HEK293T (cell line): ENCODE measurements at regions not wholly inside any gene's neighbourhood (a gene's known extent, or its start where the extent isn't known, plus 50 kb on each side); places are given as distances from the start of the nearest gene placed in this dataset.

ENCODE experiments used
- ARNT ChIP-seq: fragments of 450-650 bp; IDR thresholded peaks from 2 replicates; pipeline ENCODE4 v1.6.1; 2017; ENCODE audit warnings: mild to moderate bottlenecking
- BHLHE40 ChIP-seq: fragments of 450-650 bp; IDR thresholded peaks from 2 replicates; pipeline ENCODE4 v1.6.1; 2016; ENCODE audit warnings: mild to moderate bottlenecking, moderate library complexity, borderline replicate concordance
- CTBP1 ChIP-seq: fragments of 450-650 bp; IDR thresholded peaks from 2 replicates; pipeline ENCODE4 v1.6.1; 2016; ENCODE audit warnings: borderline replicate concordance
- ELF4 ChIP-seq: fragments of 450-650 bp; IDR thresholded peaks from 2 replicates; pipeline ENCODE4 v1.6.1; 2017; ENCODE audit warnings: antibody characterized with exemption
- FOXK2 ChIP-seq: fragments of 450-650 bp; IDR thresholded peaks from 2 replicates; pipeline ENCODE4 v1.6.1; 2016; ENCODE audit warnings: mild to moderate bottlenecking
- FOXM1 ChIP-seq: fragments of 450-650 bp; IDR thresholded peaks from 2 replicates; pipeline ENCODE4 v1.6.1; 2017; ENCODE audit warnings: mild to moderate bottlenecking, borderline replicate concordance
- L3MBTL2 ChIP-seq: fragments of 450-650 bp; conservative IDR thresholded peaks from 2 replicates; pipeline ENCODE4 v1.6.1; 2016; ENCODE audit warnings: mild to moderate bottlenecking
- LEF1 ChIP-seq: fragments of 450-650 bp; IDR thresholded peaks from 2 replicates; pipeline ENCODE4 v1.6.1; 2017; ENCODE audit warnings: mild to moderate bottlenecking, borderline replicate concordance
- NFRKB ChIP-seq: fragments of 450-650 bp; IDR thresholded peaks from 2 replicates; pipeline ENCODE4 v1.6.1; 2016; ENCODE audit warnings: mild to moderate bottlenecking, moderate library complexity
- SP1 ChIP-seq: fragments of 450-650 bp; IDR thresholded peaks from 2 replicates; pipeline ENCODE4 v1.6.1; 2017
- SUZ12 ChIP-seq: fragments of 450-650 bp; IDR thresholded peaks from 2 replicates; pipeline ENCODE4 v1.6.1; 2016; ENCODE audit warnings: mild to moderate bottlenecking
- TARDBP ChIP-seq: fragments of 450-650 bp; IDR thresholded peaks from 2 replicates; pipeline ENCODE4 v1.6.1; 2016
- ZNF384 ChIP-seq: fragments of 450-650 bp; IDR thresholded peaks from 2 replicates; pipeline ENCODE4 v1.6.1; 2016
- TF ChIP-seq, protein P1 (sequence below): fragments of 450-650 bp; IDR thresholded peaks from 2 replicates; pipeline ENCODE4 v1.6.1; 2016

DNA sequence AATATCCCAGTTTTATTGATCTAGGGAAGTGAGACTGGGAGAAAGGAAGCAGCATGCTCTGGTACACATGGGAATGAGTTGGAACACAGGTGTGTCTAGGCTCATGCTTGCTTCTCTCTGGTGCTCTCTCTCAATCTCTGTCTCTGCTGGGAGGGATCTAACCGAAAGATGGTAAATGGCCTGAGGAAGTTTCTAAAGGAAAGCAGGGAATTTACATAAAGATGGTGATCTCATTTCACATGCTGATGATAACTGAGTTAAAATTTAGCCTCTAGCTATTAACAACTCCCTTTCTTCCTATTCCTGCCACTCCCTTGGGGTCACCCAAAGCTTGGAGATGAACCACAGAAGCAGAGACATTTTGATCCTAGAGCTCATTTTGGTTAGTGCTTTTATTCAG, 436.2 kb downstream of the SH3GL2 start:
- TF ChIP-seq ELF4 (no peak), SUZ12 (no peak), SP1 (no peak), TARDBP (no peak), LEF1 (no peak), L3MBTL2 (no peak), FOXM1 (no peak), NFRKB (no peak), BHLHE40 (no peak), ARNT (no peak), ZNF384 (no peak), CTBP1 (no peak), FOXK2 (no peak)
- TF ChIP-seq, protein P1, sequence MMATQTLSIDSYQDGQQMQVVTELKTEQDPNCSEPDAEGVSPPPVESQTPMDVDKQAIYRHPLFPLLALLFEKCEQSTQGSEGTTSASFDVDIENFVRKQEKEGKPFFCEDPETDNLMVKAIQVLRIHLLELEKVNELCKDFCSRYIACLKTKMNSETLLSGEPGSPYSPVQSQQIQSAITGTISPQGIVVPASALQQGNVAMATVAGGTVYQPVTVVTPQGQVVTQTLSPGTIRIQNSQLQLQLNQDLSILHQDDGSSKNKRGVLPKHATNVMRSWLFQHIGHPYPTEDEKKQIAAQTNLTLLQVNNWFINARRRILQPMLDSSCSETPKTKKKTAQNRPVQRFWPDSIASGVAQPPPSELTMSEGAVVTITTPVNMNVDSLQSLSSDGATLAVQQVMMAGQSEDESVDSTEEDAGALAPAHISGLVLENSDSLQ, result no peak
